Prostate gland (tissue), 2 donors: ENCODE measurements at regions not wholly inside any gene's neighbourhood (a gene's known extent, or its start where the extent isn't known, plus 50 kb on each side); places are given as distances from the start of the nearest gene placed in this dataset.

Experiments used
- CTCF ChIP-seq, 4 experiments: fragments of 200-600 bp in 2 of 4; fragments of 450-650 bp in 2 of 4; sonication (generic) in 2 of 4; IDR thresholded peaks; 1 replicate in 3 of 4; 2 replicates in 1 of 4; pipeline ENCODE4 v1.5.1; 2016 to 2019; ENCODE audit warnings: antibody characterized with exemption in 4 of 4, mild to moderate bottlenecking in 2 of 4, moderate library complexity in 2 of 4
- POLR2A ChIP-seq: fragments of 450-650 bp; IDR thresholded peaks from one replicate; pipeline ENCODE4 v1.6.1; 2016; ENCODE audit warnings: antibody characterized with exemption, mild to moderate bottlenecking

- TF ChIP-seq CTCF (IDR thresholded peaks at IDR 0.05) (no peak), POLR2A (no peak)
Observed at GRCh38 chr10:110357871-110358270, 53.2 kb upstream of the SMNDC1 start.
